ENCODE measurements at regions not wholly inside any gene's neighbourhood (a gene's known extent, or its start where the extent isn't known, plus 50 kb on each side); places are given as distances from the start of the nearest gene placed in this dataset.

DNA sequence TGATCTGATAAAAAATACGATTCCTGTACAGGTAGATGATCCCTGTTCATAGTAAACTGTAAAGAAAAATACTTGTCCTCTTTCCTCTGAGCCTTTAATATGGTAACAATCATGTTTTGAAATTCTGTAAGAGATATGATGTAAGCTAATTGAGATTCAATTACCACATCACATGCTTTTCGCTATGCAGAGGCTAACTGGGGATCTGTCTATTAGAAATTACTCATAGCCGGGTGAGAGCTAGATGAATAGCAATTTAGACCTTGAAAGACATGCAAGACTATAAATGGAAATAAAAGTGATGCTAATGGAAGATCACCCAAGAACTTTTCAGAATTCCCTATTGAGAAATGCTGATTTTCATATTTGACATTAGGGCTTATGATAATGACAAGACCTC is 579.9 kb upstream of the ZNF717 start:
- TF ChIP-seq CTCF (conservative IDR thresholded peaks at IDR 0.05; ENCODE audit: low read depth, low read length), result no peak
- no peak for TF ChIP-seq EZH2 (IDR thresholded peaks at IDR 0.05; ENCODE audit: low read length, unreplicated experiment)
